NK-92 treated with Interleukin-12 subunit alpha and Interleukin-12 subunit beta, amount 100 ng/mL, for 24 hours (cell line): ENCODE measurements at regions not wholly inside any gene's neighbourhood (a gene's known extent, or its start where the extent isn't known, plus 50 kb on each side); places are given as distances from the start of the nearest gene placed in this dataset.

Source experiments
- DNase-seq: peaks from one replicate; lab custom pipeline; 2025; lab: John Stamatoyannopoulos, UW

- no peak for DNase-seq
Measured at GRCh38 chr12:125225641-125226040, 160.4 kb downstream of the AACS start.

GRCh38 chr12:125228519-125229260, 163.5 kb downstream of the AACS start:
- DNase-seq, result no peak

GRCh38 chr12:125229878-125230530, 164.8 kb downstream of the AACS start:
- DNase-seq, result no peak

- DNase-seq, result no peak
Measured at GRCh38 chr12:125233319-125233718, 168.1 kb downstream of the AACS start.

GRCh38 chr12:125239563-125239962, 174.3 kb downstream of the AACS start:
- DNase-seq, result no peak

GRCh38 chr12:125240717-125241116, 175.5 kb downstream of the AACS start:
- no peak for DNase-seq

GRCh38 chr12:125243811-125244210, 178.6 kb downstream of the AACS start:
- no peak for DNase-seq

GRCh38 chr12:125244338-125244737, 179.1 kb downstream of the AACS start:
- no peak for DNase-seq

- no peak for DNase-seq
Measured at GRCh38 chr12:125245581-125246557, 180.6 kb downstream of the AACS start.

GRCh38 chr12:125247477-125247876, 182.2 kb downstream of the AACS start:
- DNase-seq, result no peak

GRCh38 chr12:125249066-125249824, 184.0 kb downstream of the AACS start:
- DNase-seq, result no peak

- no peak for DNase-seq
Measured at GRCh38 chr12:125249932-125250331, 184.7 kb downstream of the AACS start.

GRCh38 chr12:125254236-125254635, 189.0 kb downstream of the AACS start:
- no peak for DNase-seq

GRCh38 chr12:125254856-125255255, 189.6 kb downstream of the AACS start:
- no peak for DNase-seq

GRCh38 chr12:125255935-125256633, 190.8 kb downstream of the AACS start:
- DNase-seq, result no peak

GRCh38 chr12:125256634-125256936, 191.3 kb downstream of the AACS start:
- no peak for DNase-seq

- no peak for DNase-seq
Measured at GRCh38 chr12:125259178-125259867, 194.1 kb downstream of the AACS start.

GRCh38 chr12:125262851-125263250, 197.6 kb downstream of the AACS start:
- DNase-seq, result no peak

- DNase-seq, result no peak
Measured at GRCh38 chr12:125263385-125263784, 198.2 kb downstream of the AACS start.

GRCh38 chr12:125267114-125267513, 201.9 kb downstream of the AACS start:
- DNase-seq, result no peak

- no peak for DNase-seq
Measured at GRCh38 chr12:125269276-125269675, 204.0 kb downstream of the AACS start.
